NCI-H748 treated with DMSO at 0.1 percent for 48 hours (cell line): ENCODE measurements at regions not wholly inside any gene's neighbourhood (a gene's known extent, or its start where the extent isn't known, plus 50 kb on each side); places are given as distances from the start of the nearest gene placed in this dataset.

Experiments
- DNase-seq: peaks from one replicate; lab custom pipeline; 2025; lab: John Stamatoyannopoulos, UW

DNA sequence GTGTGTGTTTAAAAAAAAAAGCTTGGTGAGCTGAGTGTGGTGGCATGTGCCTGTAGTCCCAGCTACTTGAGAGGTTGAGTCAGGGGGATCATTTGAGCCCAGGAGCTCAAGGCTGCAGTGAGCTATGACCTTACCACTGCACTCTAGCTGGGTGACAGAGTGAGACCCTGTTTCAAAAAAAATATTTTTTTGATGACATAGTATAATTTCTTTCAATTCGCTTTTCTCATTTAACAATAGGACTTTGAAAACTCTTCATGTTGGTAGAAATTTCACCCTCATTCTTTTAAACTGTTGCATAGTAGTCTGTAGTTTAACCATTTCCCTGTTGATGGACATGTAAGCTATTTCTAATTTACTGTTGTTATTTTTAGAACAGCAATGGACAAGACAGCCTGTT is 55.7 kb upstream of the EXOC6 start:
- DNase-seq, result no peak
